Loucy (cell line): ENCODE measurements at regions not wholly inside any gene's neighbourhood (a gene's known extent, or its start where the extent isn't known, plus 50 kb on each side); places are given as distances from the start of the nearest gene placed in this dataset.

Experiments
- H2AFZ ChIP-seq: fragments of 200-600 bp; sonication (generic); 2 replicates; pipeline ENCODE4 v1.6.0; 2016; ENCODE audit warnings: antibody characterized with exemption, mild to moderate bottlenecking, low read length, moderate library complexity
- H3F3A ChIP-seq: fragments of 200-600 bp; 2 replicates; pipeline ENCODE4 v1.6.0; 2016; ENCODE audit warnings: antibody characterized with exemption, low read depth, mild to moderate bottlenecking
- H3K27me3 ChIP-seq: fragments of 200-600 bp; sonication (generic); 2 replicates; pipeline ENCODE4 v1.6.1; 2014; ENCODE audit warnings: low read length, mild to moderate bottlenecking; ENCODE audit not compliant: insufficient read depth, poor library complexity, severe bottlenecking
- H3K36me3 ChIP-seq: fragments of 200-600 bp; sonication (generic); 2 replicates; pipeline ENCODE4 v1.6.1; 2016; ENCODE audit warnings: low read length; ENCODE audit not compliant: insufficient read depth
- H3K4me1 ChIP-seq: fragments of 200-600 bp; sonication (generic); 2 replicates; pipeline ENCODE4 v1.5.1; 2014; ENCODE audit warnings: low read length, mild to moderate bottlenecking; ENCODE audit not compliant: insufficient read depth, poor library complexity, severe bottlenecking
- H3K4me2 ChIP-seq: fragments of 200-600 bp; sonication (generic); 2 replicates; pipeline ENCODE4 v1.6.0; 2014; ENCODE audit warnings: antibody characterized with exemption, low read length, low read depth, mild to moderate bottlenecking; ENCODE audit not compliant: poor library complexity, severe bottlenecking
- H3K4me3 ChIP-seq: fragments of 200-600 bp; sonication (generic); 2 replicates; pipeline ENCODE4 v1.5.1; 2014; ENCODE audit warnings: low read length, mild to moderate bottlenecking, mixed read lengths; ENCODE audit not compliant: poor library complexity, severe bottlenecking
- H3K79me2 ChIP-seq: fragments of 200-600 bp; sonication (generic); 2 replicates; pipeline ENCODE4 v1.6.1; 2014; ENCODE audit warnings: low read length; ENCODE audit not compliant: insufficient read depth
- H3K9ac ChIP-seq: fragments of 200-600 bp; sonication (generic); 2 replicates; pipeline ENCODE4 v1.6.0; 2014; ENCODE audit warnings: mild to moderate bottlenecking, low read depth, low read length, moderate library complexity; ENCODE audit not compliant: poor library complexity, severe bottlenecking
- H3K9me2 ChIP-seq: fragments of 200-600 bp; sonication (generic); replicated peaks from 2 replicates; pipeline ENCODE4 v1.6.1; 2016; ENCODE audit warnings: low read depth, low read length, mixed read lengths
- H3K9me3 ChIP-seq: fragments of 200-600 bp; sonication (generic); 2 replicates; pipeline ENCODE4 v1.6.1; 2014; ENCODE audit warnings: mild to moderate bottlenecking, antibody characterized with exemption, low read length, low read depth; ENCODE audit not compliant: insufficient read depth
- H4K20me1 ChIP-seq: fragments of 200-600 bp; sonication (generic); 2 replicates; pipeline ENCODE4 v1.6.0; 2014; ENCODE audit warnings: antibody characterized with exemption, low read length, mild to moderate bottlenecking; ENCODE audit not compliant: insufficient read depth, poor library complexity, severe bottlenecking
- EZH2phosphoT487 ChIP-seq: fragments of 200-600 bp; IDR thresholded peaks from 2 replicates; pipeline ENCODE4 v1.6.1; 2018; ENCODE audit warnings: antibody characterized with exemption, mild to moderate bottlenecking, moderate library complexity, borderline replicate concordance
- TF ChIP-seq, protein P1 (sequence below): fragments of 200-600 bp; sonication (generic); conservative IDR thresholded peaks from 2 replicates; pipeline ENCODE4 v1.5.1; 2014; ENCODE audit warnings: mild to moderate bottlenecking, antibody characterized with exemption, low read length

DNA sequence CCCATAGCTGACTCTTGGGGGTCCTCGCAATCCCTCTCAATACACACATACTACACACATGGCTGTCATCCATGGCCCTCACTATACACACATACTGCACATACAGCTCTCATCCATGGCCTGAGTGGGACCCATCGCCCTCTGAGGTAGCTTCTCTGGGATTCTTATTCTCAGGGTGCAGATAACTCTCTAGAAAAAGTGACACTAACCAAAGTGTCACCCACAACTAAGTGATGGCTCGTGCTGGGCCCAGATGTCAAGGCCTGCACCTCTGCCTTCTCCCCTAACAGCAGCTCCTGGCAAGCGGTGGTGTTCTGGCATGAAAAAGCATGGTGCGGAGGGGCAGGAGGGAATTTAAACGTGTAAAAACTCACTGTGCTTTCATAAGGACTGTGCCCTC is 62.7 kb upstream of the ZPBP start:
- Histone ChIP-seq H3K9ac (peak overlapping the region; percentile 23), H3K4me1 (peaks cover 49% of the 10 kb centered on the region), H3K27me3 (no peaks in the 10 kb centered on the region)

DNA sequence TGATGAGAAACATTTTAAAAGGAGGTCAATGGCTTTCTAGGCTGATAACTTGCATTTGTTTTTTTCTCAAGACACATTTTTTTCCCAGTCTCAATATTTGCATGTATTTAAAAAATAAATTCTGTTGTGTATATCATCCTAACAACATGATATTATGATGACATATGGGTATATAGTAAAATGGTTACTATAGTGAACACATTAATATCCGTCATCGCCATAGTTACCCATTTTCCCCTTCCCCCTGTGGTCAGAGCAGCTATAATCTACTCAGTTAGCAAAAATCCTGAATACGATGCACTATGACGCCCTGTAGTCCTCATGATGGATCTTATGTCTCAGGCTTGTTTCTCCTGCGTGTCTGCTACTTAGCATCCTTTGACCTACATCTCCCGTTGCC is 60.9 kb upstream of the ZPBP start:
- no peak overlapping the region for H2AFZ ChIP-seq
- H3K27me3 ChIP-seq, result no peaks in the 10 kb centered on the region
- no peaks in the 10 kb centered on the region for H3K79me2 ChIP-seq
- H3K36me3 ChIP-seq, result no peaks in the 10 kb centered on the region
- TF ChIP-seq EZH2phosphoT487, result no peak
- TF ChIP-seq, protein P1, sequence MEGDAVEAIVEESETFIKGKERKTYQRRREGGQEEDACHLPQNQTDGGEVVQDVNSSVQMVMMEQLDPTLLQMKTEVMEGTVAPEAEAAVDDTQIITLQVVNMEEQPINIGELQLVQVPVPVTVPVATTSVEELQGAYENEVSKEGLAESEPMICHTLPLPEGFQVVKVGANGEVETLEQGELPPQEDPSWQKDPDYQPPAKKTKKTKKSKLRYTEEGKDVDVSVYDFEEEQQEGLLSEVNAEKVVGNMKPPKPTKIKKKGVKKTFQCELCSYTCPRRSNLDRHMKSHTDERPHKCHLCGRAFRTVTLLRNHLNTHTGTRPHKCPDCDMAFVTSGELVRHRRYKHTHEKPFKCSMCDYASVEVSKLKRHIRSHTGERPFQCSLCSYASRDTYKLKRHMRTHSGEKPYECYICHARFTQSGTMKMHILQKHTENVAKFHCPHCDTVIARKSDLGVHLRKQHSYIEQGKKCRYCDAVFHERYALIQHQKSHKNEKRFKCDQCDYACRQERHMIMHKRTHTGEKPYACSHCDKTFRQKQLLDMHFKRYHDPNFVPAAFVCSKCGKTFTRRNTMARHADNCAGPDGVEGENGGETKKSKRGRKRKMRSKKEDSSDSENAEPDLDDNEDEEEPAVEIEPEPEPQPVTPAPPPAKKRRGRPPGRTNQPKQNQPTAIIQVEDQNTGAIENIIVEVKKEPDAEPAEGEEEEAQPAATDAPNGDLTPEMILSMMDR, result no peak
- no peak overlapping the region for H3K9ac ChIP-seq
- peaks cover 67% of the 10 kb centered on the region for H3K4me1 ChIP-seq
- no peaks in the 10 kb centered on the region for H3F3A ChIP-seq
- H4K20me1 ChIP-seq, result no peaks in the 10 kb centered on the region
- H3K9me2 ChIP-seq, result no peaks in the 10 kb centered on the region
- H3K9me3 ChIP-seq, result no peaks in the 10 kb centered on the region
- H3K4me3 ChIP-seq, result no peak overlapping the region
- H3K4me2 ChIP-seq, result no peak overlapping the region

More for the DNA sequence above, 62.7 kb upstream of the ZPBP start:
- no peak overlapping the region for H3K4me3 ChIP-seq
- H3K9me3 ChIP-seq, result no peaks in the 10 kb centered on the region
- no peaks in the 10 kb centered on the region for H3F3A ChIP-seq
- H3K4me2 ChIP-seq, result no peak overlapping the region
- no peaks in the 10 kb centered on the region for H4K20me1 ChIP-seq
- H3K9me2 ChIP-seq, result no peaks in the 10 kb centered on the region
- H2AFZ ChIP-seq, result no peak overlapping the region
- H3K79me2 ChIP-seq, result no peaks in the 10 kb centered on the region
- TF ChIP-seq EZH2phosphoT487, result no peak
- TF ChIP-seq, protein P1, result no peak
- H3K36me3 ChIP-seq, result no peaks in the 10 kb centered on the region

DNA sequence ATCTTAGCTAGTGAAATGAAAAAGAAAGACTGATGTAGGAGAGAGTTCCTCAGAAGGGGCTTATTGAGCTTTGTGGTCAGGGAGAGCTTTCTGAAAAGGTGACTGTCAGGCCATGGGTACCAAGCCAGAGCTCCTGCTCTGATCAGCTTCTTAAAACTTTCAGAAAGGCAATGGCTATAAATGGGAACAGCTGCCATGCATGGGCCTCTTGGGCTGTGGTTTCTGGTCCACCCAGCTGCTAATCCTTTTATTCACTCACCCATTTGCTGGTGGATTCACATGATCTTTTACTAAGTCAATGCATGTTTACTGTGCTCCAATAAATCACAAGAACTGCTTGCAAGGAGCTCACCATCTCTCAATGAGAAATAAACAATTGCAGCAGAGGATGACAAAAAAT is 60.1 kb upstream of the ZPBP start:
- TF ChIP-seq EZH2phosphoT487, result no peak
- TF ChIP-seq, protein P1, result no peak
- Histone ChIP-seq H3K9me2 (no peaks in the 10 kb centered on the region), H4K20me1 (no peaks in the 10 kb centered on the region), H3K27me3 (no peaks in the 10 kb centered on the region), H3K9me3 (no peaks in the 10 kb centered on the region), H3K36me3 (no peaks in the 10 kb centered on the region), H3F3A (no peaks in the 10 kb centered on the region), H2AFZ (no peak overlapping the region), H3K4me2 (peak overlapping the region; percentile 27), H3K4me1 (peaks cover 74% of the 10 kb centered on the region), H3K9ac (no peak overlapping the region), H3K79me2 (no peaks in the 10 kb centered on the region), H3K4me3 (no peak overlapping the region)
